ENCODE measurements at regions not wholly inside any gene's neighbourhood (a gene's known extent, or its start where the extent isn't known, plus 50 kb on each side); places are given as distances from the start of the nearest gene placed in this dataset.

DNA sequence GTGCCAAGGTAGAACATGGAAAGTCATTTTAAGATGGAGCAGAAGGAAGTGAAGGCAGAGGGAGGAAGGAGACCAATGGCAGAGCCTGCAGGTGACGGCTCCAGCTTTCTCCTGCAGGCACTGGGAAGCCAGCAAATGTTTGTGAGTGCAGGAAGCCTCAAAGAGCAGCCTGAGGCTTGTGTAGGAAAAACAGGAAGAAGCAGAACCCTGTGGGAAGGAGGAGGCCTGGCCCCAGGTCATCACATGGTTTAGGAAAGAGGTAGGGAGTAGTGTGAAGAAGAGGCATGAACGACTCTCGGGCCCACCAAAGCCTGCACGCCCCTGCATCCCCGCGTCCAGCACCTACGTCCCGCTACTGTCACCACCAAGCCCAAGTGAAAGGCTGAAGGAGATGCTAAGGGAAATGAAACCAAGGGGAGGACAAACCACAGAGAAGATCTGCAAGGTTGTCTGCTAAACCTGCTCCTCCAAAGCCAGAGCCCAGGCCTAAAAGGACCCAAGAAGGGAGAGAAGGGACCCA, 151.5 kb downstream of the CHST1 start:
- H3K9me3 Mint-ChIP-seq: peaks cover 4% of the 10 kb centered on the region
- Histone ChIP-seq H3K4me3 (no peak overlapping the region), H4K20me1 (ENCODE audit: low read depth) (no peaks in the 10 kb centered on the region), H3K9me3 (ENCODE audit: low read depth) (no peaks in the 10 kb centered on the region), H3K4me2 (no peak overlapping the region), H3K36me3 (no peaks in the 10 kb centered on the region), H3F3A (ENCODE audit: low read depth) (peaks cover 5% of the 10 kb centered on the region), H3K79me2 (ENCODE audit: low read depth) (no peaks in the 10 kb centered on the region), H3K4me1 (peaks cover 11% of the 10 kb centered on the region), H3K9ac (no peak overlapping the region), H3K27ac (no peak overlapping the region), H3K27me3 (peaks cover 16% of the 10 kb centered on the region), H2AFZ (replicated peaks) (no peak overlapping the region)
- TF ChIP-seq EZH2phosphoT487 (IDR thresholded peaks at IDR 0.05): no peak
- TF ChIP-seq EZH2 (IDR thresholded peaks at IDR 0.05): no peak
- TF ChIP-seq, protein P1, sequence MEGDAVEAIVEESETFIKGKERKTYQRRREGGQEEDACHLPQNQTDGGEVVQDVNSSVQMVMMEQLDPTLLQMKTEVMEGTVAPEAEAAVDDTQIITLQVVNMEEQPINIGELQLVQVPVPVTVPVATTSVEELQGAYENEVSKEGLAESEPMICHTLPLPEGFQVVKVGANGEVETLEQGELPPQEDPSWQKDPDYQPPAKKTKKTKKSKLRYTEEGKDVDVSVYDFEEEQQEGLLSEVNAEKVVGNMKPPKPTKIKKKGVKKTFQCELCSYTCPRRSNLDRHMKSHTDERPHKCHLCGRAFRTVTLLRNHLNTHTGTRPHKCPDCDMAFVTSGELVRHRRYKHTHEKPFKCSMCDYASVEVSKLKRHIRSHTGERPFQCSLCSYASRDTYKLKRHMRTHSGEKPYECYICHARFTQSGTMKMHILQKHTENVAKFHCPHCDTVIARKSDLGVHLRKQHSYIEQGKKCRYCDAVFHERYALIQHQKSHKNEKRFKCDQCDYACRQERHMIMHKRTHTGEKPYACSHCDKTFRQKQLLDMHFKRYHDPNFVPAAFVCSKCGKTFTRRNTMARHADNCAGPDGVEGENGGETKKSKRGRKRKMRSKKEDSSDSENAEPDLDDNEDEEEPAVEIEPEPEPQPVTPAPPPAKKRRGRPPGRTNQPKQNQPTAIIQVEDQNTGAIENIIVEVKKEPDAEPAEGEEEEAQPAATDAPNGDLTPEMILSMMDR (IDR thresholded peaks at IDR 0.05): no peak
- no peak overlapping the region for H3K27ac Mint-ChIP-seq
- no peak for DNase-seq (ENCODE audit: low spot score)
- no peaks in the 10 kb centered on the region for H3K36me3 Mint-ChIP-seq
- no peak overlapping the region for H3K4me3 Mint-ChIP-seq
- peaks cover 4% of the 10 kb centered on the region for H3K4me1 Mint-ChIP-seq
- H3K27me3 Mint-ChIP-seq (ENCODE audit: insufficient read depth, low read depth): peaks cover 3% of the 10 kb centered on the region

DNA sequence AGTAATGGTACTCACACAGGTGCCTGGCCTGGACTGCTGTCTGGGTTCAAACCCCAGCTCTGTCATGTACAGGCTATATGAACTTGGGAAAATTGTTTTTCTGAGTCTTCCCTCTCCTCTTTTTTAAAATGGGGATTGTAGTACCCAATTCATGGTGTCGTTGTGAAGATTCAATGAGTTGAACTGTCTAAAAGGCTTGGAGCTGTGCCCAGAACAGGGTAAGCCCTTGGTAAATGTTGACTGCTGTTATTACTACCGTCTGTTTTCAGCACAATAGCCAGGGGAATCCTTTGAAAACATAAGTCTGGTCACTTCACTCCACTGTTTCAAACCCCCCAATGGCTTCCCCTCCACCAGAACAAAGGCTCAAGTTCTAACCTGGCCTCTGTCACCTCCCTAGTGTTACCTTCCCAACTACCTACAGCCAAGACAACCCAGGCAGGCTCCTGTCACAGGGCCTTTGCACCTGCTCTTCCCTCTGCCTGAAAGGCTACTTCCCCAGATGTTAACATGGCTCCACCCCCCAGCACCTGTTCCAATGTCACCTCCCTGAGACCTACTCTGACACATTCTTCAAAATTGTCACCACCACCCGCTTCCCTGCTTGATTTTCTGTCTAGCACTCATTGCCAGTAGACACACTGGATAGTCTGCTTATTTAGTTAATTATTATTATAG, 152.8 kb downstream of the CHST1 start:
- Histone ChIP-seq H3K9me3 (ENCODE audit: low read depth) (no peaks in the 10 kb centered on the region), H3K4me2 (no peak overlapping the region), H3F3A (ENCODE audit: low read depth) (no peaks in the 10 kb centered on the region), H4K20me1 (ENCODE audit: low read depth) (no peaks in the 10 kb centered on the region), H2AFZ (replicated peaks) (no peak overlapping the region), H3K4me1 (no peaks in the 10 kb centered on the region), H3K79me2 (ENCODE audit: low read depth) (no peaks in the 10 kb centered on the region), H3K27ac (no peak overlapping the region), H3K27me3 (peaks cover 27% of the 10 kb centered on the region), H3K36me3 (no peaks in the 10 kb centered on the region), H3K9ac (no peak overlapping the region), H3K4me3 (no peak overlapping the region)
- Mint-ChIP-seq H3K4me3 (no peak overlapping the region), H3K36me3 (no peaks in the 10 kb centered on the region), H3K27me3 (ENCODE audit: insufficient read depth, low read depth) (peaks cover 3% of the 10 kb centered on the region), H3K4me1 (peaks cover 3% of the 10 kb centered on the region), H3K9me3 (peaks cover 3% of the 10 kb centered on the region), H3K27ac (no peak overlapping the region)
- TF ChIP-seq EZH2 (IDR thresholded peaks at IDR 0.05) (no peak), EZH2phosphoT487 (IDR thresholded peaks at IDR 0.05) (no peak)
- TF ChIP-seq, protein P1 (IDR thresholded peaks at IDR 0.05): no peak
- no peak for DNase-seq (ENCODE audit: low spot score)

GRCh38 chr11:45511566-45511965, 153.9 kb downstream of the CHST1 start:
- Mint-ChIP-seq H3K27me3 (ENCODE audit: insufficient read depth, low read depth) (peaks cover 6% of the 10 kb centered on the region), H3K27ac (no peak overlapping the region), H3K4me3 (no peak overlapping the region), H3K4me1 (no peaks in the 10 kb centered on the region), H3K9me3 (no peaks in the 10 kb centered on the region), H3K36me3 (no peaks in the 10 kb centered on the region)
- H3K36me3 ChIP-seq: no peaks in the 10 kb centered on the region
- no peak overlapping the region for H2AFZ ChIP-seq (replicated peaks)
- no peak overlapping the region for H3K4me3 ChIP-seq
- no peaks in the 10 kb centered on the region for H4K20me1 ChIP-seq (ENCODE audit: low read depth)
- TF ChIP-seq EZH2phosphoT487 (IDR thresholded peaks at IDR 0.05) (no peak), EZH2 (IDR thresholded peaks at IDR 0.05) (no peak)
- TF ChIP-seq, protein P1 (IDR thresholded peaks at IDR 0.05): no peak
- no peak overlapping the region for H3K4me2 ChIP-seq
- H3K9ac ChIP-seq: no peak overlapping the region
- H3K27me3 ChIP-seq: peaks cover 27% of the 10 kb centered on the region
- H3K9me3 ChIP-seq (ENCODE audit: low read depth): no peaks in the 10 kb centered on the region
- H3K79me2 ChIP-seq (ENCODE audit: low read depth): no peaks in the 10 kb centered on the region
- no peak overlapping the region for H3K27ac ChIP-seq
- DNase-seq (ENCODE audit: low spot score): no peak
- H3K4me1 ChIP-seq: no peaks in the 10 kb centered on the region
- H3F3A ChIP-seq (ENCODE audit: low read depth): no peaks in the 10 kb centered on the region

All from neural progenitor cell (in vitro differentiated cells).